CD4-positive, alpha-beta T cell treated with Interleukin-2 at 100 ng/mL for 4 hours (primary cell): ENCODE measurements at regions not wholly inside any gene's neighbourhood (a gene's known extent, or its start where the extent isn't known, plus 50 kb on each side); places are given as distances from the start of the nearest gene placed in this dataset.

Experiments used
- DNase-seq: peaks from one replicate; pipeline ENCODE4 v3.0.0-alpha.2; 2020; ENCODE audit warnings: low spot score

- DNase-seq, result no peak
These were observed 346.6 kb downstream of the SMARCA1 start for GRCh38 chrX:129176710-129177109.

- no peak for DNase-seq
These were observed 362.2 kb downstream of the SMARCA1 start for GRCh38 chrX:129161108-129161507.

GRCh38 chrX:129158505-129158904 lies 364.8 kb downstream of the SMARCA1 start:
- DNase-seq, result no peak

- no peak for DNase-seq
These were observed 377.4 kb downstream of the SMARCA1 start for GRCh38 chrX:129145840-129146272.

GRCh38 chrX:129145385-129145784 lies 377.9 kb downstream of the SMARCA1 start:
- DNase-seq, result no peak

GRCh38 chrX:129144172-129145038 lies 378.9 kb downstream of the SMARCA1 start:
- no peak for DNase-seq

- DNase-seq, result no peak
These were observed 383.3 kb downstream of the SMARCA1 start for GRCh38 chrX:129139837-129140598.

GRCh38 chrX:129125122-129125914 lies 398.0 kb downstream of the SMARCA1 start:
- no peak for DNase-seq

- DNase-seq, result no peak
These were observed 399.5 kb downstream of the SMARCA1 start for GRCh38 chrX:129123795-129124194.

GRCh38 chrX:129116676-129117470 lies 406.4 kb downstream of the SMARCA1 start:
- no peak for DNase-seq

GRCh38 chrX:129115935-129116334 lies 407.4 kb downstream of the SMARCA1 start:
- no peak for DNase-seq

GRCh38 chrX:129115104-129115503 lies 408.2 kb downstream of the SMARCA1 start:
- DNase-seq, result no peak

GRCh38 chrX:129111081-129111798 lies 412.1 kb downstream of the SMARCA1 start:
- no peak for DNase-seq

- no peak for DNase-seq
These were observed 414.4 kb downstream of the SMARCA1 start for GRCh38 chrX:129108936-129109335.

GRCh38 chrX:129099207-129099606 lies 424.1 kb downstream of the SMARCA1 start:
- no peak for DNase-seq

GRCh38 chrX:129097668-129098067 lies 425.6 kb downstream of the SMARCA1 start:
- no peak for DNase-seq

- no peak for DNase-seq
These were observed 429.6 kb downstream of the SMARCA1 start for GRCh38 chrX:129093706-129094105.

GRCh38 chrX:129092757-129093156 lies 430.5 kb downstream of the SMARCA1 start:
- DNase-seq, result no peak

GRCh38 chrX:129092242-129092641 lies 431.0 kb downstream of the SMARCA1 start:
- no peak for DNase-seq

GRCh38 chrX:129091097-129091496 lies 432.2 kb downstream of the SMARCA1 start:
- no peak for DNase-seq

GRCh38 chrX:129086802-129087201 lies 436.5 kb downstream of the SMARCA1 start:
- no peak for DNase-seq
